Lower lobe of right lung (tissue), 2 donors: ENCODE measurements at regions not wholly inside any gene's neighbourhood (a gene's known extent, or its start where the extent isn't known, plus 50 kb on each side); places are given as distances from the start of the nearest gene placed in this dataset.

Experiments
- ATAC-seq, 2 donors: fragments of 200-7000 bp; cut with Tn5 transposase; one replicate each; pipeline ENCODE4 v1.9.1; 2020 to 2022; ENCODE audit warnings: mild to moderate bottlenecking in 2 of 2, moderate library complexity in 2 of 2
- DNase-seq: peaks from one replicate; pipeline ENCODE4 v3.0.0-alpha.2; 2020
- H3K27ac ChIP-seq: fragments of 200-600 bp; one replicate; pipeline ENCODE4 v1.8.0; 2022
- H3K27me3 ChIP-seq: fragments of 200-600 bp; one replicate; pipeline ENCODE4 v1.8.0; 2022; ENCODE audit warnings: low read depth
- H3K36me3 ChIP-seq: fragments of 200-600 bp; one replicate; pipeline ENCODE4 v1.8.0; 2022; ENCODE audit warnings: mild to moderate bottlenecking
- H3K4me1 ChIP-seq: fragments of 200-600 bp; one replicate; pipeline ENCODE4 v1.8.0; 2022
- H3K4me3 ChIP-seq: fragments of 200-600 bp; one replicate; pipeline ENCODE4 v1.8.0; 2022; ENCODE audit warnings: mild to moderate bottlenecking
- H3K9me3 ChIP-seq: fragments of 200-600 bp; one replicate; pipeline ENCODE4 v1.8.0; 2022
- intact Hi-C: fragments of 100-400 bp; cut with DNase I; formaldehyde crosslinking; loops from one replicate; pipeline ENCODE4 v1.11.0; 2022
- TF ChIP-seq, protein P1 (sequence below): fragments of 200-600 bp; IDR thresholded peaks from one replicate; pipeline ENCODE4 v1.8.0; 2022; ENCODE audit warnings: antibody characterized with exemption, mild to moderate bottlenecking
- donor health status: DM: no; HTN: yes; CAD: no; lungs with severe emphysema.

DNA sequence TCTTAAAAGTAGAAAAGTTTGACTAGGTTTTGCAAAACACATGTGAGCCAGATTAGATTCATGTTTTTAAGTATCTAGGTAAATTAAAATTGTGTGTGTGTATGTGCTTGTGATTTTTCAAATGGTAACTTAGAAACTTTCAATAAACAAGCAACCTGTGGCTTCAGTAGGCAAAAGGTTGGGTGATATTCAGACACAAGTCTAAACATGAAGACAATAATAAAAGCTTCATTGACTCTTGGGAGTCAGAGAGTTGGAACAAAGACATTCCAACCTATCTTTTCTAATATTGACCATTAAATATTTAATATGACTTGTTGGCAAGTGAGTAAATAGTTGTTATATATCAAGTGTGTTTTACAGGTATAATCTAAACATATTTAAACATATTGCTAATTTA, 1049.6 kb upstream of the ADGRL4 start:
- Histone ChIP-seq H3K4me3 (no peak overlapping the region), H3K4me1 (no peaks in the 10 kb centered on the region), H3K9me3 (no peaks in the 10 kb centered on the region), H3K27ac (no peak overlapping the region), H3K36me3 (no peaks in the 10 kb centered on the region), H3K27me3 (no peaks in the 10 kb centered on the region)
- DNase-seq, result no peak
- no peak for ATAC-seq
- intact Hi-C loops, result no loop called here
- TF ChIP-seq, protein P1, sequence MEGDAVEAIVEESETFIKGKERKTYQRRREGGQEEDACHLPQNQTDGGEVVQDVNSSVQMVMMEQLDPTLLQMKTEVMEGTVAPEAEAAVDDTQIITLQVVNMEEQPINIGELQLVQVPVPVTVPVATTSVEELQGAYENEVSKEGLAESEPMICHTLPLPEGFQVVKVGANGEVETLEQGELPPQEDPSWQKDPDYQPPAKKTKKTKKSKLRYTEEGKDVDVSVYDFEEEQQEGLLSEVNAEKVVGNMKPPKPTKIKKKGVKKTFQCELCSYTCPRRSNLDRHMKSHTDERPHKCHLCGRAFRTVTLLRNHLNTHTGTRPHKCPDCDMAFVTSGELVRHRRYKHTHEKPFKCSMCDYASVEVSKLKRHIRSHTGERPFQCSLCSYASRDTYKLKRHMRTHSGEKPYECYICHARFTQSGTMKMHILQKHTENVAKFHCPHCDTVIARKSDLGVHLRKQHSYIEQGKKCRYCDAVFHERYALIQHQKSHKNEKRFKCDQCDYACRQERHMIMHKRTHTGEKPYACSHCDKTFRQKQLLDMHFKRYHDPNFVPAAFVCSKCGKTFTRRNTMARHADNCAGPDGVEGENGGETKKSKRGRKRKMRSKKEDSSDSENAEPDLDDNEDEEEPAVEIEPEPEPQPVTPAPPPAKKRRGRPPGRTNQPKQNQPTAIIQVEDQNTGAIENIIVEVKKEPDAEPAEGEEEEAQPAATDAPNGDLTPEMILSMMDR, result no peak

DNA sequence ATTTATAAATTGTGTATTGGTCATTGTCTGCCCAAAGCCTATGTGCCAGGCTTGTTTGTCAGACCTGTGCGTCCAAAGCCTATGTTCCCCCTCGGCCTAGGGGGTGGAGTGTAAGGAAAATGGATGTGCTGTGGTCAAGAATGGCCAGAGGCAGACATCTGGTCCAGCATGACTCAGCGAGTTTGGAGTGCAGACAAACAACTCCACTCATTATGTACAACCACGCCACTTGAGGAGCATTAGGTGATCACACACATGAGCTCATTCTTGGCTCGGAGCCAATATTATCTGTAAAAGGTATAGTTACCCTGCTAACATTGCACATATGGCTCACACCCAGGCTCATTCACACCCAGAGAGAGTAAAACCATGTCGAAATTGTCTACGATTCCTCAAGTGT, 1047.6 kb upstream of the ADGRL4 start:
- H3K36me3 ChIP-seq, result no peaks in the 10 kb centered on the region
- TF ChIP-seq, protein P1, result no peak
- intact Hi-C loops, result no loop called here
- no peak overlapping the region for H3K4me3 ChIP-seq
- DNase-seq (no peak), ATAC-seq (peak; percentile 26 to 45)
- no peak overlapping the region for H3K27ac ChIP-seq
- H3K9me3 ChIP-seq, result no peaks in the 10 kb centered on the region
- no peaks in the 10 kb centered on the region for H3K27me3 ChIP-seq
- H3K4me1 ChIP-seq, result no peaks in the 10 kb centered on the region

DNA sequence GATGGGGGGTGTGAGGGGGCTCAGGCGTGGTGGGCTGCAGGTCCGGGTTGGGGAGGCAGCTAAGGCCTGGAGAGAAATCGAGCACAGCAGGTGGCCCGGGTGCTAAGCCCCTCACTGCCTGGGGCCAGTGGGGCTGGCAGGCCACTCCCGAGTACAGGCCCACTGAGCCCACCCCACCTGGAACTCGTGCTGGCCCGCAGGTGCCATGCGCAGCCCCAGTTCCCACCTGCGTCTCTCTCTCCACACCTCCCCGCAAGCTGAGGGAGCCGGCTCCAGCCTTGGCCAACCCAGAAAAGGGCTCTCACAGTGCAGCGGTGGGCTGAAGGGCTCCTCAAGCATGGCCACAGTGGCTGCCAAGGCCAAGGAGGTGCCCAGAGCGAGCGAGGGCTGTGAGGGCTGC, 1047.1 kb upstream of the ADGRL4 start:
- Histone ChIP-seq H3K9me3 (no peaks in the 10 kb centered on the region), H3K27ac (no peak overlapping the region), H3K27me3 (no peaks in the 10 kb centered on the region), H3K36me3 (no peaks in the 10 kb centered on the region), H3K4me1 (no peaks in the 10 kb centered on the region), H3K4me3 (no peak overlapping the region)
- no peak for DNase-seq
- intact Hi-C loops, result no loop called here
- TF ChIP-seq, protein P1, result no peak
- ATAC-seq, result no peak

DNA sequence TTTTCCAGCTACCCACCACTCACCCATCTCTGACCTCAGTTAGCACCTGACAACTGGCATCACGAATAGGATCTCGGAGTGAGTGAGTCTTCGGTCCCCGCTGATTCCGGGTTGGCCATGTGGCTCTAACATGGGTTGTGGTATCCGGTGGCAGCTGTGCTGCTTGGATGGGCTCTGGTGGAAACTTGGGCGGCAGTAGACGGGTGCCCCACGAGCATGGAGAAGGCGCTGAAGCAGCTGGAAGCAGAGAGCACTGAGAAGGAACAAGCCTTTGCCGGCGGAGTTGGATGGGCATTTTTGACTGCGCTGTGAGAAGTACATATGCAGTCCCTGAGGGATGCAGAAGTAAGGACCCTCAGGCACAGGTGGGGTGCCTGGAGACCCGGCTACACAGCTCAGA, 1044.0 kb upstream of the ADGRL4 start:
- Histone ChIP-seq H3K27ac (no peak overlapping the region), H3K27me3 (no peaks in the 10 kb centered on the region), H3K4me3 (no peak overlapping the region), H3K4me1 (no peaks in the 10 kb centered on the region), H3K9me3 (no peaks in the 10 kb centered on the region), H3K36me3 (no peaks in the 10 kb centered on the region)
- TF ChIP-seq, protein P1, result no peak
- ATAC-seq (no peak), DNase-seq (no peak)
- intact Hi-C loops, result no loop called here

DNA sequence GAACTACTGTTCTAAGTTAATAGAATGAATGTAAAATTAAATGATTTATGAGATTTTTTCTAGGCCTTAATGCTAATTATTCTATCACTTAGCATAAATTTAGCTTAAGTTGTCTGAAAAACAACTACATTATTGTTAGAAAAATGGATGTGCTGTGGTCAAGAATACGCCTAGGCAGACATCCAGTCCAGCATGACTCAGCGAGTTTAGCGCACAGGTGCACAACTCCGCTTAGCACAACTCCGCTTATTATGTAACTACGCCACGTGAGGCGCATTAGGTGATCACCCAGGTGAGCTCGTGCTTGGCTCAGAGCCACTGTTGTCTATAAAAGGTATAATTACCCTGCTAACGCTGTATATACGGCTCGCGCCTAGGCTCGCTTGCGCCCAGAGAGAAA, 1043.6 kb upstream of the ADGRL4 start:
- no peak overlapping the region for H3K4me3 ChIP-seq
- ATAC-seq, result no peak

More for the DNA sequence above, 1043.6 kb upstream of the ADGRL4 start:
- Histone ChIP-seq H3K36me3 (no peaks in the 10 kb centered on the region), H3K9me3 (no peaks in the 10 kb centered on the region), H3K27me3 (no peaks in the 10 kb centered on the region), H3K27ac (no peak overlapping the region), H3K4me1 (no peaks in the 10 kb centered on the region)
- TF ChIP-seq, protein P1, result no peak
- no peak for DNase-seq
- intact Hi-C loops, result no loop called here
